ELF-1 (cell line): ENCODE measurements at regions not wholly inside any gene's neighbourhood (a gene's known extent, or its start where the extent isn't known, plus 50 kb on each side); places are given as distances from the start of the nearest gene placed in this dataset.
"Not testable (repeated sequence)": the region's sequence is repeated elsewhere in the genome, so short reads cannot be mapped to it uniquely, and the experiment has no call there.

Experiments used
- DNase-seq: peaks from one replicate; pipeline ENCODE4 v3.0.0-alpha.2; 2016; ENCODE audit warnings: low read depth, low spot score

DNA sequence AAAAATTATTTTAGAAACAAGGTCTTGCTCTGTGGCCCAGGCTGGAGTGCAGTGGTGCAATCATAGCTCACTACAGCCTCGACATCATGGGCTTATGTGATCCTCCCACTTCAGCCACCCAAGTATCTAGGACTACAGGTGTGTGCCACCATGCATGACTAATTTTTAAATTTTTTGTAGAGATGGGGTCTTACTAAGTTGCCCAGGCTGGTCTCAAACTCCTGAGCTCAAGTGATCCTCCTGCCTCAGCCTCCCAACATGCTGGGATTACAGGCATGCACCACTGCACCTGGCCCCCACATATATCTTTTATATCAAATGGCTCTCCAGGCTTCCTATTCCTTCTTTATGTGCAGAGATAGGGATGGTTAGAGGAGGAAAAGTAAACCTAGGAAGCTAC is 91.2 kb upstream of the SVIL start:
- not testable (repeated sequence) for DNase-seq

DNA sequence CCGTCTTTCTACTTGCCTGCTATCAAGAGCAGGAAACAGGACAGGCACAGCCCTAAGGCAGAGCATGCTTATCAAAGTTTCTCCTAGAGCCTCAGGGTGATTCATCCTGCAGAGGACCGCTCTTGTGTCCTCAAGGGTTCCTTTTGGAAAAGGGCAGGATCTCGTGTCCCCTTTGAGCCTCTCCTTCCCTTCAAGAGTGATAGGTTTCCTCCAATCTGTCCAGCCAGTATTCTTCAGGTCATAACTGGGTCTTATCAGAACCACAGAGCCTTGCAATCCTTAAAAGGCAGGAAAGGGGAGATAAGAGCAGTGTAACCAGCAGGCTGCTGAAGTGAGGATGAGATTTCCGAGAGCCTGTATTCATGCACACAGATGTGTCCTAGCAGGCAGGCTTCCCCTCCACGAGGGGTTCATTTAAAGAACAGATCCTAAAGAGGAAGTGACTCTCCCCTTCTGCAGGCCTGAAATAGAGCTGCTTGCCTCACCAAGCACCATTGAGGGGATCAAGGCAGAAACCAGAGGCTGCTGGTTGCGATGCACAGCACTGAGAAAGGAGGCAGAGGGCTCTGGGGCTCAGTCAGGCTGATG is 90.5 kb upstream of the SVIL start:
- DNase-seq, result peak; percentile 75

DNA sequence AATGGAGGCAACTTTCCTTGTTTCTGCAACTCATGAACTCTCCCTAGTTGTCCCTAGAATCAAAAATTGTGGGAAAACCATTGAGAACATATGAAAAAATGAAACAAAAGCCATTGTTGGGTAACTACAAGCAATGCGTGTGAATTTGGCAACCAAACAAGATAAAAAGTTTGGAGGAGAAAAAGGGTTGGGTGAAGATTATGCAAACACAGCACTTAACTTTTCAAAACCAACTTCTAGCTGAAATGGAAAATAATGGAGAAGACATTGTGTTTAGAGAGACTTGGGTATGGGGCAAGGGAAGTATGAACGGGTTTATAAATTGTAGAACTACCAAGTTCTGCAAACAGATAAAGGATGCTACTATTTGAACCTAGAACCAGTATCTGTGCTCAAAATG is 89.0 kb upstream of the SVIL start:
- DNase-seq, result no peak

DNA sequence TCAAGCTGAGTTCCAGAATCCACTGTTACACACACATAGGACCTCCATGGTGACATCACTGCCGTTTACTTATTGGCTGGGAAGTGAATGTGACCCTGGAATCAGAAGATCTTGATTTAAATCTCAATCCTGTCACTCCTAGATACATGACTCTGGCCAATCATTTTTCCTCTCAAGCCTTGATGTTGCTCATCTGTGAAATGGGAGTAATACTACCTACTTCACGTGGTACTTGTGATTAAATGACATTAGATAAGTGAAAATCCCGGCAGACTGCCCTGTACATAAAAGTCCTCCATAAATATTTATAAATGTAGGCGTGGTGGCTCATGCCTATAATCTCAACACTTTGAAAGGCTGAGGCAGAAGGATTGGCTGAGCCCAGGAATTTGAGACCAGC is 88.0 kb upstream of the SVIL start:
- DNase-seq, result no peak

DNA sequence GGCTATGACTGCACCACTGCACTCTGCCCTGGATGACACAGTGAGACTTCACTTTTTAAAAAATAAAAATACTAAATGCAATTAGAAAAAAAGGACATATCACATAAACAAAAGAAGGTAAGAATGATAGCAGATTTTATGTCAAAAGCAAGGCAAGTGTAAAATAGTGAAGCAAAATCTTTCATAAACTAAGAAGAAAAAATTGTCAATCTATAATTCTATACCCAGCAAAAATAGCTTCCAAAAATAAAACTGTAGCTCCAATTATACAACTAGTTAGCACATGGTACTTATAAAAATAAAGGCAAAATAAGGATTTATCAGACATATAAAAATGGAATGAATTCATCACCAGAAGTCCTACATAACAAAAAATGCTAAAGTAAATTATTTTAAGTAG is 85.4 kb upstream of the SVIL start:
- DNase-seq, result no peak

DNA sequence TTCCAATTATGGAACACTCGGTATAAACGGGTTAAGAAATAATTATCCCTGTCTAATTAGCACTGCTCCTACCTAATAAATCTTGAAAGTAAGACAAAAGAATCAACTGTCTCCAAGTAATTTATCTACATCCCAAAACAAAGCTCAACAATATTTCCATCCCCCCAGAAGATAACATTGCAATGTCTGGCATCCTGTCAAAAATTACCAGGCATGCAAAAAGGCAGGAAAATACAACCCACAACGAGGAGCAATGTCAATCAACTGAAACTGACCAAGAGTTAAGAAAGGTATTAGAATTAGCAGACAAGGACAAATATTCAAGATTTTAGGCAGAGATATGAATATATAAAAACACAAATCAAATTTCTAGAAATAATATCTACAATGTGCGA is 84.5 kb upstream of the SVIL start:
- no peak for DNase-seq

DNA sequence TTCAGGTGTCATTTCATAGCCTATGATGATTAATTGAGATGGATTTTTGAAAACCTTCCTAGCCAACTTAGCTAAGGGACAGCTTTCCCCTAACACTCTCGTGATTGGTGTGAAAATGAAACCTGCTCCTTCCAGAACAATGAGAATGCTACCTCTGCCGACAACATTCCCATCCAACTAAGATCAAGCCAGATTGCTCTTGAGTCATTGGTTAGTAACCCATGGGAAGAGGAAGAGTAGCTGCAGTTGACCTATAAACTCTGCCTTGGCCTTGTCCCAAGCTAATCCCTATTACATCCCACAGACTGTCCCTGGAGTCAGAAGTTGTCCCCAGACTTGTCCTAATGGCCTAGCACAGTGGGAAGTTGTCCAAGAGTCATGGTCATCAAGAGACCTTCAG is 80.5 kb upstream of the SVIL start:
- DNase-seq, result no peak

DNA sequence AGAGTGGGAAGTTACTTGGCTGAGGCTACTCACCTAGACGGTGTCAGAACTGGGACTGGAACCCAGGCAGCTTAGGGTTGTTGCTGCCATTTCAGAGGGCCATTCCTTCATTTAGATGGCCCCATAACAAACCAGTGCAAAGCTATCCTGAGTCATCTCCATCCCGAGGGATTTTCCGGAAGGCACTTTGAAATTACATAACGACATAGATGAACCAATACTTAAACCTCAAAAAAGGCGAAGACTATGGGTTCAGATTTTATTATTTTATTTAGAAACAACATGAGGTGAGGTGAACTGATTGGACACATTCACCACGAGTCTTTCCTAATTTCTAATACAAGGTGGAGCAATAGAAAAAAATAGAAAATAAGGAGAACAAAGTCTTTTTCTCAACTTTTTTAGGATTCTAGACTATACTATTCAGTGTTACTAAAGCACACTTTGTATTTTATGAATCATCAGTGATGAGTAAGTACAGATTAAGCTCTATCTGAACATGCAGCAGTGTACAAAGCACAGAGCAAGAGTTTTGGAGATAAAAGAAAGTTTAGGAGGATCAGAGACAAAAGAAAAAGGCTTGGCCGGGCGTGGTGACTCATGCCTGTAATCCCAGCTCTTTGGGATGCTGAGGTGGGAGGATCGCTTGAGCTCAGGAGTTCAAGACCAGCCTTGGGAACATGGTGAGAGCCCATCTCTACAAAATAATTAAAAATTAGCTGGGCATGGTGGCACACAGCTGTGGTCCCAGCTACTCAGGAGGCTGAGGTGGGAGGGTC is 79.5 kb upstream of the SVIL start:
- no peak for DNase-seq

DNA sequence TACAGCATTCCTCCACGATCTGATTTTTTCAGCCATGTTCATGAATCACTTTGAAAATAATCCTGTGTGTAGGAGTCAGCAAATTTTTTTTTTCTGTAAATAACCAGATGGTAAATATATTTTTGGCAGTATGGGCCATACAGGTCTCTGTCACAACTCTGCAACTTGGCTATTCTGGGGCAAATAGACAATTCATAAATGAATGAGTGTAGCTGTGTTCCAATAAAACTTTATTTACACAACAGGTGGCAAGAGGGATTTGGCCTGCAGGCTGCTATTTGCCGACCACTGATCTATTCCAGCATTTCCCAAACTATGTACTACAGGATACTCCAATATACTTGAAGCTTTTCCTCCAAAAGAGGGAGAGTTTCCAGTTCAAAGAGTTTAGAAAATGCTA is 78.7 kb upstream of the SVIL start:
- DNase-seq, result no peak

DNA sequence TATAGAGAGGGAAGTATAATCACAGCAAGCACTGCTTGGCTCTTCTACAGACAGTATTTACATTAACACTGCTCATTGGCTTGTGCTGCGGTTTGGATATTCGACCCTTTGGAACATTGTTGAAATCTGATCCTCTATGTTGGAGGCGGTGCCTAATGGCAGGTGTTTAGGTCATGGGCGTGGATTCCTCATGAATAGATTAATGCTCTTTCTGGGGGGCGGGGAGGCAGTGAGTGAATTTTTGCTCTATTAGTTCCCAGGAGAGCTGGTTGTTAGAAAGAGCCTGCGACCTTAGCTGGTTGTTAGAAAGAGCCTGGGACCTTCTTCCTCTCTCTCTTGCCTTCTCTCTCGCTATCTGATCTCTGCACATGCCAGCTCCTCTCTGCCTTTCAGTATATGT is 77.3 kb upstream of the SVIL start:
- DNase-seq, result peak; percentile 52

DNA sequence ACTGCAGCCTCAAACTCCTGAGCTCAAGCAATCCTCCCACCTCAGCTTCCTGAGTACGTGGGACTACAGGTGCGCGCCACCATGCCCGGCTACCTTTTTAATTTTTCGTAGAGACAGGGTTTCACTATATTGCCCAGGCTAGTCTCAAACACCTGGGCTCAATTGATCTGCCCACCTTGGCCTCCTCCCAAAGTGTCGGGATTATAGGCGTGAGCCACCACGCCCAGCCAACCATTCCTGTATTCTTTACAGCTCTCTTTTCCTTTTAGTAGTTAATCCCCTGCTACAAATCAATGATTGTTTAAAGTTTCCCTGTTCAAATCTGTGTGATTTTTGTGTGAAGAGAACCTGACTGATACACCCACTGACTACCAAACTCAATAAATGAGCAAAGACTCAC is 75.4 kb upstream of the SVIL start:
- DNase-seq, result no peak

DNA sequence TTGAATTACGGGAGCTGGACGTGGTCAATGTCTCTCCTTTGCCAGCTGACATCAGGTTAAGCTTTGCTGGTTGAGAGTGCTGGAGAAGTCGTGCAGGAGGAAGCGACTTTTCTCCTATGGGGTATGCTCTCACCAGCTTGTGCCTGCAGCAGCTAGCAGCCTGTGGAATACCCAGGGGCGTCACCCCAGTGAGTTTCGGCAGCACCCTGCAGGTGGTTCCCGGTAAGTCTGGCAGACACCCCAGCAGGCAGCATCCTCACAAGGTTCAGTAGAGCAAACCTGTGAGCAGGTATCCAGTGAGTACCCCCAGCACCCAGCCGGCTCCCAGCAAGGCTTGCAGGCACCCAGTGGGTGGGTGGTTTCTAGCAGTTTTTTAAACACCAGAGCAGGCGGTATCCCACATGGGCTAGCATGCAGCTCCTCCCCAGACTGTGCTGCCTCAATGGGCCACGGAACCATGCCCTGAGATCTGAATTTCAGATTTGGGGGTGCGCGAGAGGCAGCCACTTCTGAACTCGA is 74.8 kb upstream of the SVIL start:
- no peak for DNase-seq

DNA sequence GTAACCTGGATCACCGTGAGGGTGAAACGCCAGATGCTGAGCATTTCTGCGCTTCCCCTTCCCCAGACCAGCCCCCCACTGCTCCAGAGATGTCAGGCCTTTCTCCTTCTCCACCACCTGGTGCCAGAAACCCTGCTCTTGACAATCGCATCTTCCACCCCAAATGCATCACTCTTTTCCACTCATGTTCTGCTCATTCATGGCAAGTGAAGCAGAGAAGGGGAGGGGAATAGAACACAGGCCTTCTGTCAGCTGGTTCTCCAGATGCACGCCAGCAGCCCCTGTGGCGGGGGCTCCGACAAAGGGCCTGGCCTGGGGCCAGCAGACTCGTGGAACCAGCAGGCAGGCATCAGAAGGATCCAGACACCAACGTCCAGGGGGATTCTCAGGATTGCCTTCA is 68.5 kb upstream of the SVIL start:
- DNase-seq, result peak; percentile 63

DNA sequence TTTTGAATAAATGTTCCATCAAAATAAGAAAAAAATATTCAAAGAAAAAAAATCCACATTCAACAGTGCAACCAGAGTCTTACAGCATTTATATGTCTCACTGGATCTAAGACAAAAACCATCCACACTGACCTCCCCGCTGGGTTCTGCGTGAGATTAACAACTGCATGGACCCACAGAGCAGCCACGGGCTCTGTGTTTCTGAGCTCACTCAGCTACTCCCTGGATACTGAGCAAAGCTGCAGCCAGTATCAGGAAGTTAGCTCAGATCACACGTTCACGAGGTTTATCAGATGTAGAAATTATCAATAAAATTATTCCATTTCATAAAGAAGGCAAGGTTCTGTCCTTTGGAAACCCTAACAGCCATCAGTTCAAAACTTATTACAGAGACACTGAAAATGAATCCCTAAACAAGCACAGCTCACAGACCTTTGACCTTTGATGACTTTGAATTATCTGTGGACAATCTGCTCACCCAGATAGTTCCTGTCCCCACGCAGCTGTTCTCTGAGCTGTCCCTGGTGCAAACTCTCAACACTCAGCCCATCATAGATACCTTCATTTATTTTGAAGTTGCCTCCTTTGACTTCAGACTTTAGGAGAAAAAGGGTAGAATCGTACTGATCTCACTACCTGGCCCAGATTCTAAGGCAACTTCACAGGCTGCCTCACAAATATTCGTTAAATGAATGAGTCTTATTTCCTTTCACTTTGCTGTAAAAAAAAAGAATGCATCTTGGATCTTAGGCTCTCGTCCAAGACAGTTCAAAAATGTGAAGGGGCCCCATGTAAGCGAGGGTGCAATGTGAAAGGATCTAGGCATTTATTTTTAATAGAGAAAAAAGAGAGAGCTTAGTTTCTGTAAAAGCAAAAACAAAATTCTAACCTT is 67.7 kb upstream of the SVIL start:
- no peak for DNase-seq

DNA sequence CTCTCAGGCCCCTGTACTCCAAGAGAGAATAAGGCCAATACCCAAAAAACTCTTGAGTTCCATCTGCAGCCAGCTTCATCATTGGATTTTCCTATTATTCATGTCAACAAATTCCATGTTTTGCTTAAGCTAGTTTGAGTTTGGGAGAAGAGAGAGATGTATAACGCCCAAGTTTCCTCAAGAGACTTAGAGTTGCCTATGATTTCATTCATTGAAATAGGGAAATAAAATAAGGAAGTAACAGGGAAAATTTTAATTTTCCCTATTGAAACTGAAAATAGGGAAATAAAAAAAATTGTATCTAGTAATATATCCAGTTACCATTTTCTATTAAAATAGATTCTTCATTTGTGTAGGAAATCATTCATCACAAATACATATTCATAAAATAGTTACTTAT is 66.5 kb upstream of the SVIL start:
- DNase-seq, result no peak

DNA sequence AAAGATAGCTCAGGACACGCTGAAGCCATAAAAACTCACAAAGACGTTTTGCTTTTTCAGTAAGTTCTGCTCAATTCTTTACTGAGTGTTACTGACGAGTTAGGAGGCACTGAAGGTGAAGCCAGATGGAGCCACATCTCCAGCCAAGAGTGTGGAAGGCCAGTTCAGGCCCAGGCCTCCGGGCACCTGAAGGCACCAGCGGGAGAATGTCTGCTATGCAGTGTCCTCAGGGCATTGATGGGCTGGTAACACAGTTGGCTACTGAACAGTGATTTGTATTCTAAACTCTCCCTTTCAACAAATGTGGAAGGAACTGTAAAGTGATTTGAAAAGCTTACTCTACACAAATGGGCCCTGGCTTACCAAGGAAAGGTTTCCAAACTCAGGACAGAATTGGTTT is 64.8 kb upstream of the SVIL start:
- peak; percentile 92 for DNase-seq

DNA sequence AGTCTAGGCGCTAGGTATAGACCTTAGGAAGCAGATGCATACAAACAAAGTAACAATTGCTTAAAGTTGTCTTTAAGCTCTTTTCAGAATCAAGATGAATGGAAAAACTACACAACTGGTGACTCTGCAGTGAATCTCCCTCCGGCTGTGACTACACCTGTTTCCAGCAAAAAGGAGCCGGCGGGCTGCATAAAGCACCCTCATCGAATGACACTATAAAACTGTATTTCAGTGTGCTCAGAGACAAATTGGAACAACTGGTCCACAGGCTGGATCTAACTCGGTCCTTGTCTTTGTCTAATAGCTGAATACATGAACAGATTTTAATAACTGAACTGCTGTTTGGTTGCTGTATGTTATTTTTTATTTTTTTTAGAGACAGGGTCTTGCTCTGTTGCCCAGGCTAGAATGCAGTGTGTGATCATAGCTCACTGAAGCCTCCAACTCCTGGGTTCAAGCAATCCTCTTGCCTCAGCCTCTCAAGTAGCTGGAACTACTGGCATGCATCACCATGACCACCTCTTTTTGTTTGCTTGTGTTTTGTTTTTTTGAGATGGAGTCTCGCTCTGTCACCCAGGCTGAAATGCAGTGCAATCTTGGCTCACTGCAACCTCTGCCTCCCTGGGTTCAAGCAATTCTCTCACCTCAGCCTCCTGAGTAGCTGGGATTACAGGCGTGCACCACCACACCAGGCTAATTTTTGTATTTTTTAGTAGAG is 64.2 kb upstream of the SVIL start:
- DNase-seq, result no peak

DNA sequence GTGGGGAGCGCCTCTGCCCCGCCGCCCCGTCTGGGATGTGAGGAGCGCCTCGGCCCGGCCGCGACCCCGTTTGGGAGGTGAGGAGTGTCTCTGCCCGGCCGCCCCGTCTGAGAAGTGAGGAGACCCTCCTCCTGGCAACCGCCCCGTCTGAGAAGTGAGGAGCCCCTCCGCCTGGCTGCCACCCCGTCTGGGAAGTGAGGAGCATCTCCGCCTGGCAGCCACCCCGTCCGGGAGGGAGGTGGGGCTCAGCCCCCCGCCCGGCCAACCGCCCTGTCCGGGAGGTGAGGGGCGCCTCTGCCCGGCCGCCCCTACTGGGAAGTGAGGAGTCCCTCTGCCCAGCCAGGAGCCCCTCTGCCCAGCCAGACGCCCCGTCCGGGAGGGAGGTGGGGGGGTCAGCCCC is 61.8 kb upstream of the SVIL start:
- DNase-seq, result not testable (repeated sequence)

DNA sequence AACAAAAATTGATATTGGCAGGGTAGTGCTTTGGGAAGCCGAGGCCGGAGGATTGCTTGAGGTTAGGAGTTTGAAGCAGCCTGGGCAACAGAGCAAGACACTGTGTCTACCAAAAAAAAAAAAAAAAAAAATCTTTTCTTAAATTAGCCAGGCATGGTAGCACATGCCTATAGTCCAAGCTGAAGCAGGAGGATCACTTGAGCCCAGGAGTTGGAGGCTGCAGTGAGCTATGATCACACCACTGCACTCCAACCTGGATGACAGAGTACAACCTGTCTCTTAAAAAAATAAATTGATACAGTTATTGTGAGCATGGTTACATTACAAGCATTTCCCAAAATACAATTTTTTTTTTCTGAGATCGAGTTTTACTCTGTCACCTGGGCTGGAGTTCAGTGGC is 59.4 kb upstream of the SVIL start:
- no peak for DNase-seq

DNA sequence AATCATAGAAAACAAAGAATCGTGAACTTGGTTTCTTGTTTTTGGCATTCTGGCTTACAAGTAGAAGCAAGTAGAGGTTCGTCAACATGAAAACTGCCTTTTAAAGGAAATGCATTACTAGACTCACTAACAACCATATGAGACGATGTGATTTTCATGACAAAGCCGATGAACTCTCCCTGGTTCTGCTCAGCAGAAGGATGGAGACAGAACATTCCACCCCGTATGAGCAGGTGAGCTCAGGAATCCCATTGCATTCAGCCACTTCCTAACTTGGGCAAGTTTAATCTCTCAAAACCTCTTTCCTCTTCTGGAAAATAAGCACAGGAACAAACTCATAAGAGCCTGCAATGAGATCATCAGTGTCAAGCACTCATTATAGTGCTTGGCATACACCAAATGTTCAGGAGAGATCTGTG is 57.4 kb upstream of the SVIL start:
- peak; percentile 41 for DNase-seq

DNA sequence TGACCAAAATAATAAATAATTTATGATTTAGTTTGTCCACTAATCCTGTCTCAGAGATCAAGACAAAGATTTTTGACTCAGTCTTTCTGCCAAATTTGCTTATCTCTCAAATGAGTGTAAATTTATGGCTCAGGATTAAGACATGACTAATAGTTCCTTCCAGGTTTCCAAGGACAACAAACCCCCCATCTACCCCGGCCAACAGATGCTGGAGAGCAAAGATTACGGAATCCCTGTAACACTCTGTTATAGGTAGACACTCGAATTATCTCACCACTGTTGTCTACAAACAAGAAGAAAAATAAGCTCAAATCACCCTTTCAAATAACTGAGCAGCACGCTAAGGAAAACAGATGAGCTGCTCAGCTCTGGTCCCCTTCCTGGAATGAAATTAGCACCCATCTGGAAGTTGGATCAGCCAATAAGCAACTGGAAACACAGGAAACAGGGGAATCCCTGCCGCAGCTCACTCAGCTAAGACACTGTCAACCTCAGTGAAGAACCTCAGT is 56.8 kb upstream of the SVIL start:
- peak; percentile 49 for DNase-seq

DNA sequence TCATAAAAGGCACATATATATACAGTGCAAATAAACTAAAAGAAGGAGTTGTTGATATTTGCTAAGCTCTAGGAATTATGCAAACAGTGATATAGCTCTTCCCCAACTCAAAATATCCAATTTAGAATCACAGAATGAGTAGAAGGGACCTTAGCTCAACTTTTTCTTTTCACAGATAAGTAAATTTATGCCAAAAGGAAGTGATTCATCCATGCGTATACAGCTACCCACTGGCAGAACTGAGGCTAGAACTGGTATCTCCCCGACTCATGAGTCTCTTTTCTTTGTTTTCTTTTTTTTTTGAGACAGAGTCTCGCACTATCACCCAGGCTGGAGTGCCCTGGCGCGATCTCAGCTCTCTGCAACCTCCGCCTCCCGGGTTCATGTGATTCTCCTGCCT is 54.2 kb upstream of the SVIL start:
- DNase-seq, result no peak
